ENCODE measurements at regions not wholly inside any gene's neighbourhood (a gene's known extent, or its start where the extent isn't known, plus 50 kb on each side); places are given as distances from the start of the nearest gene placed in this dataset.

GRCh38 chr9:3698531-3698930, 172.7 kb upstream of the RFX3 start:
- Histone ChIP-seq H3K27me3 (no peaks in the 10 kb centered on the region), H3K9me3 (no peaks in the 10 kb centered on the region), H3K4me3 (no peak overlapping the region), H3K27ac (no peak overlapping the region), H3K36me3 (no peaks in the 10 kb centered on the region), H3K4me1 (no peaks in the 10 kb centered on the region)
- no peak for TF ChIP-seq CTCF (IDR thresholded peaks at IDR 0.05)
- DNase-seq, result no peak
- 56 to 63% methylated on average over 3 of the region's 3 CpGs for WGBS, 2 donors
- intact Hi-C loops (cut with DNase I), result no loop called here
- no peak for FAIRE-seq
- ATAC-seq, result no peak

- FAIRE-seq, result no peak
- no peak for DNase-seq
- H3K27ac ChIP-seq, result no peak overlapping the region
Observed at GRCh38 chr9:3698076-3698475, 172.3 kb upstream of the RFX3 start.

GRCh38 chr9:3696368-3696767, 170.6 kb upstream of the RFX3 start:
- H3K9me3 ChIP-seq, result no peaks in the 10 kb centered on the region
- H3K27ac ChIP-seq, result no peak overlapping the region
- intact Hi-C loops (cut with DNase I), result no loop called here
- FAIRE-seq (no peak), DNase-seq (no peak), ATAC-seq (no peak)
- no peak for TF ChIP-seq CTCF (IDR thresholded peaks at IDR 0.05)
- H3K4me1 ChIP-seq, result no peaks in the 10 kb centered on the region
- WGBS, 2 donors, result 64 to 73% methylated on average over 2 of the region's 2 CpGs
- no peak overlapping the region for H3K4me3 ChIP-seq
- no peaks in the 10 kb centered on the region for H3K36me3 ChIP-seq
- no peaks in the 10 kb centered on the region for H3K27me3 ChIP-seq

More at GRCh38 chr9:3698076-3698475, 172.3 kb upstream of the RFX3 start:
- Histone ChIP-seq H3K36me3 (no peaks in the 10 kb centered on the region), H3K4me3 (no peak overlapping the region), H3K4me1 (no peaks in the 10 kb centered on the region), H3K9me3 (no peaks in the 10 kb centered on the region), H3K27me3 (no peaks in the 10 kb centered on the region)
- no peak for TF ChIP-seq CTCF (IDR thresholded peaks at IDR 0.05)
- intact Hi-C loops (cut with DNase I), result no loop called here
- WGBS, 2 donors, result 62 to 75% methylated on average over 3 of the region's 3 CpGs
- ATAC-seq, result no peak

- no peak overlapping the region for H3K4me3 ChIP-seq
- H3K27me3 ChIP-seq, result no peaks in the 10 kb centered on the region
- DNase-seq (no peak), ATAC-seq (no peak), FAIRE-seq (no peak)
- intact Hi-C loops (cut with DNase I), result no loop called here
- 89 to 94% methylated on average over 1 of the region's 1 CpG for WGBS, 2 donors
- no peak overlapping the region for H3K27ac ChIP-seq
- H3K9me3 ChIP-seq, result no peaks in the 10 kb centered on the region
- no peaks in the 10 kb centered on the region for H3K36me3 ChIP-seq
- TF ChIP-seq CTCF (IDR thresholded peaks at IDR 0.05), result no peak
- no peaks in the 10 kb centered on the region for H3K4me1 ChIP-seq
Observed at GRCh38 chr9:3692606-3693005, 166.8 kb upstream of the RFX3 start.

- ATAC-seq, result no peak
- 70 to 90% methylated on average over 4 of the region's 4 CpGs for WGBS, 2 donors
Observed at GRCh38 chr9:3689555-3689954, 163.8 kb upstream of the RFX3 start.

More at GRCh38 chr9:3689555-3689954, 163.8 kb upstream of the RFX3 start:
- Histone ChIP-seq H3K9me3 (no peaks in the 10 kb centered on the region), H3K4me1 (no peaks in the 10 kb centered on the region), H3K4me3 (no peak overlapping the region), H3K27me3 (no peaks in the 10 kb centered on the region), H3K36me3 (no peaks in the 10 kb centered on the region), H3K27ac (no peak overlapping the region)
- DNase-seq, result no peak
- intact Hi-C loops (cut with DNase I), result no loop called here
- no peak for TF ChIP-seq CTCF (IDR thresholded peaks at IDR 0.05)
- FAIRE-seq, result no peak
